Thoracic aorta (tissue), 2 donors: ENCODE measurements at regions not wholly inside any gene's neighbourhood (a gene's known extent, or its start where the extent isn't known, plus 50 kb on each side); places are given as distances from the start of the nearest gene placed in this dataset.

Experiments used
- ATAC-seq: fragments of 150-250 bp; one replicate; pipeline ENCODE4 v1.8.0; 2017; ENCODE audit warnings: low read depth; ENCODE audit not compliant: insufficient number of reproducible peaks, low FRiP score
- DNase-seq: peaks from one replicate; pipeline ENCODE4 v3.0.0-alpha.2; 2020; ENCODE audit warnings: low spot score
- H3K27ac ChIP-seq, 2 donors: fragments of 200-600 bp; sonication (generic); 1 replicate in 1 of 2; 2 replicates in 1 of 2; pipeline ENCODE4 v1.5.1; 2016; ENCODE audit warnings: mild to moderate bottlenecking in 2 of 2, moderate library complexity in 2 of 2
- H3K27me3 ChIP-seq: fragments of 200-600 bp; sonication (generic); replicated peaks from 2 replicates; pipeline ENCODE4 v1.6.0; 2016; ENCODE audit warnings: mild to moderate bottlenecking; ENCODE audit not compliant: insufficient read depth
- H3K36me3 ChIP-seq: fragments of 200-600 bp; sonication (generic); one replicate; pipeline ENCODE4 v1.5.1; 2016
- H3K4me1 ChIP-seq, 2 donors: fragments of 200-600 bp; sonication (generic); 1 replicate in 1 of 2; 2 replicates in 1 of 2; pipeline versions ENCODE4 v1.5.1 to v1.6.0; 2016; ENCODE audit warnings: low read depth in 2 of 2, mild to moderate bottlenecking in 1 of 2; ENCODE audit not compliant: control insufficient read depth in 1 of 2
- H3K4me3 ChIP-seq: fragments of 200-600 bp; sonication (generic); 2 replicates; pipeline ENCODE4 v1.5.1; 2016; ENCODE audit warnings: mild to moderate bottlenecking
- H3K9me3 ChIP-seq: fragments of 200-600 bp; sonication (generic); 2 replicates; pipeline ENCODE4 v1.5.1; 2016
- TF ChIP-seq, protein P1 (sequence below): fragments of 200-600 bp; sonication (generic); IDR thresholded peaks from one replicate; pipeline ENCODE4 v1.5.1; 2019; ENCODE audit warnings: antibody characterized with exemption

DNA sequence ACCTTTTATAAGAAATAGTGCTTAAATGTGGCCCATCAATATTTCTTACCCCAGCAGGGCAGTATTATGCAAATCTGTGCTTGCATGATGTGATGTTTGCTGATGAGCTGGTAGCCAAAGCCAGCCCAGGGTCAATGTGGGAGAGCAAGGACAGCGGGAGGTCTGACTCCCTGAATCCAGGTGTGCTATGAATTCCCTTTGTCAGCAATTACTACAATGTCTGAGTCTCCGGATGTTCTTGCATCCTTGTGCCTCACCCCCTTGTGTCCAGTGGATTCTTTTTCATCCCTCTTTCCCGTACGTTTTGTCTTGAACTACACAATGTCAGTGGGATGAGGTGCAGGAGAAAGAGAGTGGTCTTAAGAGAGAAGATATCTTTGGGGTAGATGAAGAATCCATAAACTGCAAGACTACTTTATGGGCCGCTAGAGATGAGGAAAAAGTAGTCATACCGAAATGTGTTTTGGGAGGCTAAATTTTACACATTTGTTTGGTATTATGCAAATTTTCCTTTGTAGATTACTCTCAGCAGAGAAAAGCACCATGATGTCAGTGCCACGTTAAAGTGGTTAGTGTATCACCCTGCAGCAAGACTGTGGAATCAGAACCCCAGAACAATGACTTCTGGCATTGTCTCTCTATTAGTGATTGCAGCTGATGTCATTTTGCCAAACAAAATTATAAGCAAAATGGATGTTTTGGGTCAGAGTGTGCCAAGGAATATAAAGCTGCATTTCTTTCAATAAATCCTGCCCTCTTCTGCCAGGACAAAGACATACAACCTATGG lies 53.5 kb upstream of the TSHZ3 start:
- Histone ChIP-seq H3K9me3 (no peaks in the 10 kb centered on the region), H3K4me1 (no peaks in the 10 kb centered on the region), H3K27ac (no peak overlapping the region), H3K4me3 (no peak overlapping the region), H3K36me3 (no peaks in the 10 kb centered on the region), H3K27me3 (no peaks in the 10 kb centered on the region)
- ATAC-seq (no peak), DNase-seq (no peak)
- TF ChIP-seq, protein P1, sequence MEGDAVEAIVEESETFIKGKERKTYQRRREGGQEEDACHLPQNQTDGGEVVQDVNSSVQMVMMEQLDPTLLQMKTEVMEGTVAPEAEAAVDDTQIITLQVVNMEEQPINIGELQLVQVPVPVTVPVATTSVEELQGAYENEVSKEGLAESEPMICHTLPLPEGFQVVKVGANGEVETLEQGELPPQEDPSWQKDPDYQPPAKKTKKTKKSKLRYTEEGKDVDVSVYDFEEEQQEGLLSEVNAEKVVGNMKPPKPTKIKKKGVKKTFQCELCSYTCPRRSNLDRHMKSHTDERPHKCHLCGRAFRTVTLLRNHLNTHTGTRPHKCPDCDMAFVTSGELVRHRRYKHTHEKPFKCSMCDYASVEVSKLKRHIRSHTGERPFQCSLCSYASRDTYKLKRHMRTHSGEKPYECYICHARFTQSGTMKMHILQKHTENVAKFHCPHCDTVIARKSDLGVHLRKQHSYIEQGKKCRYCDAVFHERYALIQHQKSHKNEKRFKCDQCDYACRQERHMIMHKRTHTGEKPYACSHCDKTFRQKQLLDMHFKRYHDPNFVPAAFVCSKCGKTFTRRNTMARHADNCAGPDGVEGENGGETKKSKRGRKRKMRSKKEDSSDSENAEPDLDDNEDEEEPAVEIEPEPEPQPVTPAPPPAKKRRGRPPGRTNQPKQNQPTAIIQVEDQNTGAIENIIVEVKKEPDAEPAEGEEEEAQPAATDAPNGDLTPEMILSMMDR: no peak

DNA sequence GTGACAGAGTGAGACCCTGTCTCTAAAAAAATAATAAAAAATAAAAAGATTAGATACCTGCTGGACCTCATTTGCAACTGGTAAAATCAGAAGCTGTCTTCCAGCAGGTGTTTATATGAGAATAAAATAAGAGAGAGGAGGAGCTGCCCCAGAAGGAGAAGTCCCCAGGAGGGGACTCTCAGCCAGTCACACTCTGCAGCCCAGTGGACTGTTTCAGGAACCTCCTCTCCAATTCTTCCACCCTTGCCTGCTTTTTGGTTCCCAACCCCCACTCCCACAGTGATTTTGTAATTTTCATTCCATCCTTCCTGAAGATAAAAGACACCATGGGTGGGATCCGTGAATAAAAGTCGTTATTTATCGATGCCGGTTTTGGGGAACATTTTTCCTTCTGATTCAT lies 56.9 kb upstream of the TSHZ3 start:
- Histone ChIP-seq H3K36me3 (no peaks in the 10 kb centered on the region), H3K4me3 (no peak overlapping the region), H3K27me3 (no peaks in the 10 kb centered on the region), H3K4me1 (no peaks in the 10 kb centered on the region), H3K9me3 (no peaks in the 10 kb centered on the region), H3K27ac (no peak overlapping the region)
- DNase-seq (no peak), ATAC-seq (no peak)
- TF ChIP-seq, protein P1: no peak

DNA sequence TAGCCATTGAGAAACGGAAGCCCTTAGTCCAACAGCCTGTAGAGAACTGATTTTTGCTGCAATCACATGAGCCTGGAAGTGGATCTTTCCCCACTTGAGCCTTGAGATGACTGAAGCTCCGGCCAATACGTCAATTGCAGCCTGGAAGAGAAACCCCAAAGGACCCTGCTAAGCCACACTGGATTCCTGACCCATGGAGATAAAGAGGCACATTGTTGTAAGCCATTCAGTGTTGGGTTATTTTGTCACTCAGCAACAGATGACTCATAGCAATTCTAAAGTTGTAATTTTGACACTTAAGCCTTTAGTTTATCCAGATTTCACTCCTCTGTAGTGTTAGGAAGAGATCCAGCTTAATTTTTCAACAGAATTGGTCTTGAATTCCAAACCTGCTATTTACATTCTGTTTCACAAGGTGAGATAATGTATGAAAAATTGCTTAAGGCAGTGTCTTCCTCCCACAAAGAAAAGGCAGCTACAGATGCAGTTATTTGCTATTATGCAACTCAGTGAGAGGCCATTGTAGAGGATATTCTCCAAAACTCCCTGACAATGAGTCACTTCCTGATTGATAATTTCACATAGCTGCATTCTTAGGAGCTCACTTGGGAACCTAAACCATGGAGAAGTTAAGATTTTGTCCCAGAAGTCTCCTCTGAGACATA lies 59.4 kb upstream of the TSHZ3 start:
- Histone ChIP-seq H3K4me1 (no peaks in the 10 kb centered on the region), H3K27ac (no peak overlapping the region), H3K4me3 (no peak overlapping the region), H3K9me3 (no peaks in the 10 kb centered on the region), H3K36me3 (no peaks in the 10 kb centered on the region), H3K27me3 (no peaks in the 10 kb centered on the region)
- DNase-seq: no peak
- TF ChIP-seq, protein P1: no peak
- no peak for ATAC-seq

DNA sequence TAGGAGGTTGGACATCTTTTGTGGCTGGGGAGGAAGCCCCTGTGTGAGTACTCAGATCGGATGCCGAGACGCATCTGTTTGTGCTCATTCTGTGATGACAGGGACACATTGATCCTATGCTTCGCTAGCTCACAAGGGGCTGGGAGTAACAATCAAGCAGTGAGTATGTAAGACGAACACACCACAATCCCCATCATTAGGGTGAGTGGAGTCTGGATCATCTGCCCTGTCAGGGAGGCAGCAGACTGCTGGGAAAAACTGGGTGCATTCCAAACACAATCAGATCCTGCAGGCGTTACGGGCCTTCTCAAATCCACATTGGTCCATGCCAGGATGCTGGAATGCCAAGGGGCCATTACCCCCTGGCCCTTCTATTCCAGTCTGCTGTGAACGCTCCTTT lies 64.1 kb upstream of the TSHZ3 start:
- DNase-seq: no peak
- no peak overlapping the region for H3K27ac ChIP-seq
- TF ChIP-seq, protein P1: no peak

DNA sequence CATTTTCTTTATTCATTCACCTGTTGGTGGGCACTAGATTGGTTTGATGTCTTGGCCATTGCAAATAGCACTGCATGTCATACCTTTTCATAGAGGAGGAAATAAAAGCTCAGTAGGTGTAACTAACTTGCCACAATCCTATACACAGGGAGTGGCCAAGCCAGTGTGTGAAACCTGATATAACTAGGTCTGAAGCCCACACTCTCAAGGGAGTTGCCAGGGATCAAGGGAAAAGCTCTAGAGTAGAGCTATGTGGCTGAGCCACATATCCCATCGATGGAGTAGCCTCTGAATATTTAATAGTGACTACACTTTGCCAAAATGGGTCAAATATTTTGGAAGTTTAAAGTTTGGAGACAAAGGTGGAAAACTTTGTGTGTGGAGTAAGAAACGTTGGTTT lies 66.1 kb upstream of the TSHZ3 start:
- no peak for ATAC-seq
- TF ChIP-seq, protein P1: no peak

More for the DNA sequence above, 64.1 kb upstream of the TSHZ3 start:
- Histone ChIP-seq H3K36me3 (no peaks in the 10 kb centered on the region), H3K27me3 (no peaks in the 10 kb centered on the region), H3K4me3 (no peak overlapping the region), H3K9me3 (no peaks in the 10 kb centered on the region), H3K4me1 (no peaks in the 10 kb centered on the region)
- ATAC-seq: no peak

More for the DNA sequence above, 66.1 kb upstream of the TSHZ3 start:
- no peak for DNase-seq
- Histone ChIP-seq H3K27me3 (no peaks in the 10 kb centered on the region), H3K4me1 (no peaks in the 10 kb centered on the region), H3K27ac (no peak overlapping the region), H3K4me3 (no peak overlapping the region), H3K9me3 (no peaks in the 10 kb centered on the region), H3K36me3 (no peaks in the 10 kb centered on the region)
